Activated effector memory CD4-positive, alpha-beta T cell treated with anti-CD3 and anti-CD28 coated beads, Interleukin-2, amount 50 U/mL, for 16 hours (primary cell): ENCODE measurements at regions not wholly inside any gene's neighbourhood (a gene's known extent, or its start where the extent isn't known, plus 50 kb on each side); places are given as distances from the start of the nearest gene placed in this dataset.

Experiments
- DNase-seq: peaks from one replicate; pipeline ENCODE4 v3.0.0-alpha.2; 2020

GRCh38 chr10:10315989-10316388 lies 701.7 kb upstream of the CELF2 start:
- DNase-seq, result no peak

- DNase-seq, result no peak
Observed at GRCh38 chr10:10317151-10317550, 700.5 kb upstream of the CELF2 start.

GRCh38 chr10:10318856-10319255 lies 698.8 kb upstream of the CELF2 start:
- no peak for DNase-seq

DNA sequence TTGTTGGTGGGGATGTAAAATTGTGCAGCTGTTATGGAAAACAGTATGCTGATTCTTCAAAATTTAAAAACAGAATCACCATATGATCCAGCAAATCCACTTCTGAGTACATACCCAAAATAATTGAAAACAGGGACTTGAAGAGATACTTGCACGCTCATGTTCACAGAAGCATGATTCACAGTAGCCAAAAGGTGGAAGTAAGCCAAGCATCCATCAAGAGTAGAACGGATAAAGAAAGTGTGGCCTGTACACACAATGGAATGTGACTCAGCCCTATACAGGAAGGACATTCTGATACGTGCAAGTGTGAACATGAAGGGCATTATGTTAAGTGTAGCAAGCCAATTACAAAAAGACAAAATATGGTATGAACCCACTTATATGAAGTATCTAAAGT lies 696.7 kb upstream of the CELF2 start:
- DNase-seq, result no peak

DNA sequence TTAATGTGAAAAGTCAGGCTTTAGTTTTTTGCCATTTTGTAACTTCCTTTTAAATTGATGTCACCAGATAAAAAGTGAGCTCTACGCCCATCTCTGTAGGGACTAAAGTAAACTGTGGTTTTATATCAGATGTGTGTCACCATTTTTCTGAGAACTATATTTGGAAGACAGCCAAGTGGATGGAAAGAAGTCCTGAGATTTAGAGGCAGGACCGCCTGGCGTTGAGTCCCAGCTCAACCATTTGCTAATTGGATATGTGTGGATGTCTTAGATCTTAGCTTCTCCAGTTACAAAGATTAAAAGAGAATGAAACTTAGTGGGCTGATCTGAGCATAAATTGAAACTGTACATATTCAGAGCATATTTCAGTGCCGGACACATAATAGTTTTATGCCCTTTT lies 691.6 kb upstream of the CELF2 start:
- DNase-seq, result no peak

DNA sequence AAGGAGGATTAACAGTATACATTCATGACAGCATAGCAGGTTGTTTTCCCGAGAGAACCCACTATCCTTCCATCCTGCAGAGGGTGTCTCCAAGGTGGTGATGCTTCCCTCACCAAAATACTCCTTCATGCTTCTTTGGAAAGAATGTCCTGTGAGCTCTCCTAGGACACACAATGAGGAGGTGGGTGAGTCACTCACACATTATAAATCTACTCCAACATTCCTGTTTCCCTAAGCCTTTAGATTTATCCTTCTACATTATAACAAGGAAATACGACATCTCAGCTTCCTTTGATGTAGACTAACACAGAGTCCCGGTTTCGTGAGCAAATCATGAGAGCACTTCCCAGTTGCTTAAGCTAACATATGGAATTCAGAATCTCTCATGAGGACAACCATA lies 689.7 kb upstream of the CELF2 start:
- DNase-seq, result no peak

- DNase-seq, result no peak
Observed at GRCh38 chr10:10330418-10330817, 687.3 kb upstream of the CELF2 start.

DNA sequence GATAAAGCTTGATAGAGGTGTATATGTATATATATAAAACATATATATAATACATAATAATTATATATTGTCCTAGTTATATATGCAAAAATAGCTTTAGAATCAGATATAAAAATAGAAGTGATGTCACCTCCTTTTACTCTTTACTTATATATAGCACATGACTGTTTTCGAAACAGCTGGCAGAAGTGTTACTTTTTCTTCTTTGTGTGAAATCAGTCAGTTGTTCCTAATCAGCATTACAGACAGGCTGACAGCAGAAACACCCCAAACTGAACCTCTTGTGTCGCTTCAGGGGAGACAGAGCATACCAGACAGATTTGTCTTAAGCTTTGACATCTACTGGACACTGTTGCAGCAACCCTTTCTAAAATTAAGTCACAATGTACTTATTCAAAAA lies 684.9 kb upstream of the CELF2 start:
- DNase-seq, result no peak

- no peak for DNase-seq
Observed at GRCh38 chr10:10333622-10334021, 684.0 kb upstream of the CELF2 start.

- DNase-seq, result no peak
Observed at GRCh38 chr10:10338339-10338738, 679.3 kb upstream of the CELF2 start.

DNA sequence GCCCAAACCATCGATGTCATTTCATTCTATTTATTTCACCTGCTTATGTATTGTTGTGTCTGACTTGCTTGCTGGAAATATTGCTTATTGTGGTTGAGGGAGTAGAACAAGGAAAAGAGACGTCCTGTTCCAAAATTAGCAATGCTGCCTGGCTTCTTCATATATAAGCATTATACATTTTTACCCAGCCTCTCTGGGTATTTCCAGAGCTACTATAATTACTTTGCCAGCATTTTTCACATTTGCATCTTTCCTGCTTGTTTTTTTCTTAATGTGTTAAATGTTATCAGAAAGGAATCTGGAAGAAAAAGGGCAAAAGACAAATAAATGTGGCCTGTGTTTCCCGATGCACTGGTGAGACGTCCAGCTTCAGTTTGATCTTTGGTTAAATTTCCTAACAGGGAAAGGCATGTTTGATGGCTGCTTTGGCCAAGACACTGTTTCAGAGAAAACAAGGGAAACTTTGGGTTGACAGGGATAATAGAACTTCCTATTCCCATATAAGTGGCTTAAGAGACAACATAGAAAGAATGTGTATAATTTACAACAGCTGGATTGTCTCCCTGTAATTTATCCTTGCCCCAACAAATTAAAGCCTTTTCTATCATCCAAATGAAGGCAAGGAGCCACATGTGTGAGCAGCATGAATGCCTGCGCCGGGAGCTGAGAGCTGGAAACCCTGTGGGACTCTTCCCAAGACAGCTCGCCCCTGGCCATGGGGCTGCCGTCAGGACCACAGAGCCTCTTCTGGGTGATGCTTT lies 671.1 kb upstream of the CELF2 start:
- DNase-seq, result no peak

DNA sequence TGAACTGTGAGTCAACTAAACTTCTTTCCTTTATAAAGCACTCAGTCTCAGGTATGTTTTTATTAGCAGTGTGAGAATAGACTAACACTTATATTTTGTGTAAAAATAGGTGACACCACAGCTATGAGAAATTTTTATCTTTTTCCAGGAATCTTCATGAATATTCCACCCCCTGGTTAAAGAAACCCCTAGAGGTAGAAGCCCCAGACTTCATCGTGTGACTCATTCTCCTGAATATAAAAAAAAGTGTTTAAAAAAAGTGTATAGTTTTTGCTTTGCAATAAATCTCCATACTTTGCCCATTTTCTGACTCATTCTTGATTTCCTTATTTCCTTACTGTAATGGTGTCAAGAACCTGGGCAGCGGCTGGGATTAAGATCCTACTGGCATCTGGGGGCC lies 667.6 kb upstream of the CELF2 start:
- DNase-seq, result no peak

DNA sequence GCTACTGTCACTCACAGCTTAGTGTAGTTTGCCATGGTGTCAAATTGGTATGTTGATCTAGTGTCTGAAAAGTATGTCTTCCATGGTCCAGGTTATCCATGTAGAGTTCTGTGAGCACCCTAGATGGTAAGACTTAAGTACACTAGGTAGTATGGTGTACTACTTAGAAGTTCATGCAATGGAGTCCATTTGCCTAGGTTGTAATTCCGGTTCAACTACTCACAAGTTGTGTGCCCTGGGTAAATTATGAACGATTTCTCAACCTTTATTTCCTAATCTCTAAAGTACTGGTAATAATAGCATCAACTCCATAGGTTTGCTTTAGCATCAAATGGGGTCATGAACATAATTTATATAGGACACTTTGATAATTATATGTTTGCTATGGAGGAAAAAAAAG lies 666.2 kb upstream of the CELF2 start:
- no peak for DNase-seq

DNA sequence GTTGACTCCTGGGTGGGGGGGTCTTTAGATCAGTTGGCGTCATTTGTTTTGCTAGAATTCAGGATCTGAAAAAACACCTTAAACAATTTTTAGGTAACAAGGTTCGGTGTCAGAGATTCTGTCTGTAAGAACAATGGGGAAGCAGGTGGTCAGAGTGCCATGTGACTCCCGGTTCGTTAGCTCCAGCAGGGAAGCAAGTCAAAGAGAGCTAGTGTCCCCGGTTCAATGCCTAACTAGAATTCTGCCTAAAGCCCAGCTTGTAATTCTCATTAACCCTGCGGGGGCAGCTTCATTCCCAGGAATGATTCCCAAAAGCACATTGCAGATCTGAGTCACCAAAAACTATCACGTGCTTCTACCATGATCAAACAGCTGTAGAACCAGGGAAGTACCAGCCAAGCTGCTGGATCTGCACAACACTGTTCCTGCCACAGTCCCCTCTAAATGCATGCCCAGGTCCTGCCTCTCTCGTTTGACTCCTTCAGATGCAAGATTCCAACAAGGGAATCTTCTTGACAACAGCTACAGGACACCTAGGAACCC lies 664.3 kb upstream of the CELF2 start:
- DNase-seq, result no peak

DNA sequence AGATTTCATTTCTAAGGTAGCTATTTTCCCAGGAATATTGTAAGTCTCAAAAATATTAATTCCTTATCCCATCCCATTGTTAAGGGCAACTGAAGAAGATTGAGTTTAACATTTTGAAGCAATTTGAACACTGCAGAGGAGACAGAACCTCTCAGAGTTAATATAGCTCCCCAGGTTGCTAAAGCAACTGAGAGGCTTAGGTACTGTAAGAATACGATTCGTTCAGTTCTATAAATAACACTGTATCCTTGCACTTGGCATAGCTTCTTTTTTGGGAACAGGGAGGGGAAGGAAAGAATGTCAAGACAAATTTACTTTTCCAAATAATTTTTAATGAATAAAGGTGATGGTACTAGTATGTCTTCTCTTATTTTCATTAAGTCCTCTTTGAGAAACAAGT lies 658.4 kb upstream of the CELF2 start:
- DNase-seq, result no peak

- DNase-seq, result no peak
Observed at GRCh38 chr10:10361301-10361885, 656.3 kb upstream of the CELF2 start.

- DNase-seq, result no peak
Observed at GRCh38 chr10:10362800-10363199, 654.9 kb upstream of the CELF2 start.

DNA sequence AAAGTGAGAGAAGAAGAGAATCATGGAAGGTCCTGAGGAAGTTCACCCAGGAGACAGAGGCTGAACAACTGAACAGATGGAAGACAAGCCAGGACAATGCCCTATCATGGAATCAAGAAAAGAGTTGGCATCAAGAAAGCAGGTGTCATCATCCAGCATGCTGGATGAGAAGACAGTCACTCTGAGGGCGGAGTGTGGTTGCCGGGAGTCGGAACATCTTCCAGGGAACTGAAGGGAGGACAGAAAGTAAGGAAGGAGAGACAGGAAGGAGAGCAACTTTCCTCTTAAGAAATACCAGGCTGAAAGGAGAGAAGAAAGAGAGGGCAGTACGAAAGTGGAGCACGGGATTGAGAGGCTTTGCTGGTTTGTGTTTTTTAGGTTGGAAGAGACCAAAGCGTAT lies 654.5 kb upstream of the CELF2 start:
- DNase-seq, result no peak

DNA sequence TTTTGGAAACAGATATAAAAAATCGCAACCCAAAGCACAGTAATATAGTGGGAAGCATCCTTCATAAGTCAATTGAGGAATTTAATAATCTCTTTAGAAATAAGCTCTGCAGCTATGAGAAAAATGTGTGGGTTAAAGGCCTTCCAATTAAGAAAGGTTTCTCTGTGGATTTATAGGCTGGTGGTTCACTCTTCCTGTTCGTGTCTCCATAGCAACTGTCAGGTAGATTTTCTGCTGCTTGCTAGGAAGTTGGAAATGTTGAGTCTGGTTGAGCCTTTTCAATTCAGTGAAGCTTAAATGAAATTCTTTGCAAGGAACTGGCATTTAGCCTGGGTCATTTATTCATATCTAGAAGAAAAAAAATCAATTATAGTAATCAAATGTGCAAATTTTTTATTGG lies 652.8 kb upstream of the CELF2 start:
- no peak for DNase-seq

DNA sequence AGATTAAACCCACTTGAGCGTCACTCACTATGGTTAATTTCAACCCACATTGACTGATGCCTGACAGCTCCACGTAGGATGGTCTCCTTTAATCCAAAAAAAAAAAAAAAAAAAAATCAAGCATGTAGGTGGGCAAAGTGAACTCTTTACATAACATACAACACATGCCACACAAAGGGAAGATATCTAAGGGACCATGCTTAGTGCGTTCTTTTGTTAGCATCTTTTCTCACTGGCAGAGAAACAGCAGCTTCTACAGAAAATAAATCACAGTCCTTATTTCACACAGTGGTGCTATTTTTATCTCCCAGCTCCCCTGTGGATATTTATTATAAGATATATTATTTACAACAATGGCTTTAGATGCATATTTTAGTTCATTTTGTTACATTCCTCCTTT lies 652.0 kb upstream of the CELF2 start:
- no peak for DNase-seq

GRCh38 chr10:10366836-10367235 lies 650.8 kb upstream of the CELF2 start:
- no peak for DNase-seq

- DNase-seq, result no peak
Observed at GRCh38 chr10:10367264-10367663, 650.4 kb upstream of the CELF2 start.

DNA sequence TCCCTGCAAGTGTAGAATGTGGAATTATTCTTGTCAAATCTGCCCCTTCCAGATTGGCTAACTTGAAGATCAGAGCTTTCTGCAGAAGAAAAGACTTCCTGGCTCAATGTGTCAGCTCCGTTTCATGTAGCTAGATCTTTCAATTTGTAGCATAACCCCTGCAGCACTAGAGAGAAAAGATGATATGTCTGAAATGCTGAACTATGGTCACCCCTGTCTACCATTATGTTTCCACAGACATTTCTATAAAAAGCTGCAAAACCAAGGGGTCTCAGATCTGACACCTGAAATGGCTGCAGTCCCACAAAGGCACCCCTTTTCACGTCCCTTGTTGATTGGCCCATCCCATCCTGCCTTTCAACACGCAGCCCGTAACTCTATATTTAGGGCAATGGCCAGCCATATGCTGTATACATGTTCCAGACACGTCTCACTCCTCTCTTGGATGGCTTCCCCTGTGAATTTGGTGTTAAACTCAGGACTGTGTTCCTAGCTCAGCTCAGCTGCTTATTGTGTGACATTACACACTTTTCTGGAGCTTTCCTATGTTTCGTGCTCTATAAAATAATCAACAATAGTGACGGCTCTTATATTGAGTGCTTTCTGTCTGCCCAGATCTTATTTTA lies 648.6 kb upstream of the CELF2 start:
- no peak for DNase-seq

GRCh38 chr10:10385831-10386230 lies 631.8 kb upstream of the CELF2 start:
- DNase-seq, result no peak
